HG02571 (cell line): ENCODE measurements at regions not wholly inside any gene's neighbourhood (a gene's known extent, or its start where the extent isn't known, plus 50 kb on each side); places are given as distances from the start of the nearest gene placed in this dataset.

Source experiments
- ATAC-seq: cut with Tn5 transposase; IDR thresholded peaks from one replicate; pipeline ENCODE4 v1.9.1; 2021; ENCODE audit warnings: mild to moderate bottlenecking, moderate library complexity; ENCODE audit not compliant: unreplicated experiment

- no peak for ATAC-seq
Measured at GRCh38 chr10:43964486-43964885, 315.8 kb upstream of the ZNF32 start.

DNA sequence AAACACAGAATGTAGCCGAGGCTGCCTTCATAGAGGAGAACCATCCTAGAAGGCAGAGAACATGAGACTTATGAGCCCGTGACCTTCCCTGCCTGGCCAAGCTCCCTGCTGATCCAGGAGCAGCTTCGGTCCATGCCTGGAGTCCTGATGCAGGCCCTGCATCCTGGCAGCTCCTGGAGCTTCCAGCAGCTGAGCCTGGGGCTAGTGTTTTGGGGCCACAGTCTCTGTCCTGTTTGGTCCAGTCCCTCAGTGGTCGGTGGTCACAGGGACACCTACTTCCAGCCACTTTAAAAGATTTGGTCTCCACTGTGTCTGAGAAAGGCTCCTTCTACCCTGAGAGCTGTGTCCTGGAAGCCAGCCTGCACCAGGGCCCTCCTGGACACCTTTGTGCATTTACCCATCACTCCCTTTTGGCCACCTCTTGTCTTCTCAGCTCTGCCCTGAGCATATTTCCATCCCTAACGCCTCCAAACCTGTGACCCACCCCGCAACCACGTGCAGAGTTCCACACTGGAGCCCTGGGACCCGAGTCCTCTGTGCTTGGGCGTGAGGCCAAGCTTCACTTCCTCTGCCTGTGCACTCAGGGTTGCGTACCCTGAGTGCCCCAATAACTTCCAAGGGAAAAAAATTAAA is 315.2 kb upstream of the ZNF32 start:
- no peak for ATAC-seq

DNA sequence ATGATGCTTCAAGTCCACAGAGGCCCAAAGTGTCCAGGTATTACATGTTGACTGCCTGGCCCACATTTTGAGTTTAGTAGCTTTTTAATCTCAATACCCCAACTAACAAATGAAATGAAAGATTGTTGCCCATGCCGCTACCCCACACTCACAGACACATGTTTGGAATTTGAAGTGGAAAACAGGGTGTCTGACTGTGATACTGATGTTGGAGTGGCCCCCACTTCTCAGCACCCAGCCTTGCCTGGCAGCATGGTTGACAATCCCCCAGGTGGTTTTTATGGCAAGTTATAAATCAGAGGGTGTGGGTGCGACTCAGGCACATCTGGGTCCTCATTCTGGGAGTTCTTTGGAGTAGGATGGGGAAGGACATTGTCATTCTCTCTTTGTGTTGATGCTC is 314.7 kb upstream of the ZNF32 start:
- ATAC-seq, result no peak

DNA sequence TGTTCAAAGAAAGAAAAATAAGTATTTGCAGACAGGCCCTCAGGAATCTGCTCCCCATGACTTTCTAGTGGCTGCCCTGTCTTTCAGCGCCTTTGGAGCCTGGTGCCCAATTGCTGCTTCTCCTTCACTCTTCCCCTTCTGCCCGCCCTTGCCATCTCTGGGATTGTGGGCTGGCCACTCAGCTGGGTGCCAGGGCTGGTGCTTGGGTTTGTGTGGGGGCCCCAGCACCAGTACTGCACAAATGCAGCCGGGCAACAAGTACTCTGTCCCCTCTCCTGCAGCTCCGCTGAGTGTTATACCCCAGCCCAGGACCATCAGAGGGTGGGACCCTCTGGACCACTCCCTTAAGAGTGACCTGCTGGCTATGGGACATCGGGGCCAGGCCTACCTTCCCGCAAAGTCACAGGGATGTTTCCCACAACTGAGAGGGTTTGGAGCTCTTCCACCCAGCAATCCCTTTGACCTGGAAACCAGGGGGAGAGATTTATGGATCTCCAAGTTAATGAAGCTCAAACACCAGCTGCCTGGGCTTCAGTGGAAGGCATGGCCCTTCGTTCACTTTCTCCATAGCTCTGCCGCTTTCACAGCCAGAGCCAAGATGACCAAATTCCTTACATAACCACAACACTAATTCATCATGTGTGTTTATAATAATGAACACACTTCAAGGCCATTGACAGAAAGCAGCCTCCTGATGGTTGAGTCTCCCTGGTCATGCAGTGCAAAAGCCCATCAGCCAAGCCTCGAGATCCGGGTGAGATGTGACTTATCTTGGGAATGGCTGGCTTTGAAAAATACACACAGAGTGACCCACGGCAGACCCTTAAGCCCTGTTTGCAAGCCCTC is 313.9 kb upstream of the ZNF32 start:
- no peak for ATAC-seq

GRCh38 chr10:43961523-43962345 is 313.1 kb upstream of the ZNF32 start:
- ATAC-seq, result no peak

DNA sequence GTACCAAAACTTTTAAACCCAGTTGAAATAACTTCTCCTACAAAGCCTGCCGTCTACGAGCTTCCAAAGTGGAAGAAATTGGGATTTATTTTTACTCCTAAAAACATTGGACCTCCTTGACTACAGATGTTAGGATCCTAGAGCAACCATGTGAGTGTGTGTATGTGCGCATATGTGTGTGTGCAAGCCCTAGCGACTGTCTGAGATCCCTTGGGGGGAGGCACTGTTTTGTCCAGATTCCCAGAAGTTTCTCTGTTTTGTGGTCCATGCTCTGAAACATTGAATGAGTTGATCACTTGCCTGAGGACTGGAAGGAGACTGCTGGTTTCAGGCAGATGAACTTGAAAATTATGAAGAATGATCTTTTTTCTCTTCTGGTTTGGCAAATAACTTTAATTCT is 312.3 kb upstream of the ZNF32 start:
- no peak for ATAC-seq

GRCh38 chr10:43960477-43960876 is 311.8 kb upstream of the ZNF32 start:
- ATAC-seq, result no peak

GRCh38 chr10:43960135-43960415 is 311.4 kb upstream of the ZNF32 start:
- ATAC-seq, result no peak

- ATAC-seq, result no peak
Measured at GRCh38 chr10:43959364-43960134, 310.9 kb upstream of the ZNF32 start.

DNA sequence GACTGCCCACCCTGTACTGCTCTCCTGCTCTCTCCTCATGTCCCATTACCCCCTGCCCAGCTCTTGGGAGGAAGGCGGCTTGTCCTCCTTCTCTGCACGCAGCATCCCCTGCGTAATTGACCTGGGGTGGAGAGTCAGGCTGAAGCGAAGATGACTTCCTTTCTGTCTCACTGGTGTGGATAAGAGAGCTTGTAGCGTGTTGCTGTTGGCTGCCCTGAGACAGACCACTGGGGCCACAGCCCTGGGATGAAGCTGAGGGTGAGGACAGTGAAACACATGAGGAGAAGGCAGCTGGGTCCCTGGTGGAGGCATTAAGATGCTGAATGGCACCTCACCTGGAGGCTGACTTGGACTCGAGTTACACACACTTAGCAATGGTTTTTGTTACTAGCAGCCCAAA is 310.3 kb upstream of the ZNF32 start:
- no peak for ATAC-seq

- ATAC-seq, result no peak
Measured at GRCh38 chr10:43958071-43958432, 309.4 kb upstream of the ZNF32 start.

GRCh38 chr10:43957267-43958070 is 308.8 kb upstream of the ZNF32 start:
- ATAC-seq, result no peak

DNA sequence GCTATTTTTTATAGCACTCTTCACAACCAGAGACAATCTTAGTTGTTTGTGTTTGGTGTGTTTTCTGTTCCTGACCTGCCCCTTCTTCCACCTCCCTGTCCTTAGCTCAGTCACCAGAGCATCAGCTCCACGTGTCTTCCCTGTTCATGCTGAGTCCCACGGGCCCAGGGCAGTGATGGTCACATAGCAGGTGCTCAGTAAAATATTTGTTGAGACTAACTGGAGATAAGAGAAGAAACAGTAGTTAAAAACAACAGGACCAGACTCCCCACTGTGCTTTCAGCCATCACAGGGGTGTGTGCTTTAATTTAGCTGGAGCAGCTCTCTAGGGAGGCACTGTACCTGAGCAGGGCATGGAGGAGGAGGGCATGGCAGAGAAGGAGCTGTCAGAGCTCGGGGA is 307.3 kb upstream of the ZNF32 start:
- no peak for ATAC-seq

DNA sequence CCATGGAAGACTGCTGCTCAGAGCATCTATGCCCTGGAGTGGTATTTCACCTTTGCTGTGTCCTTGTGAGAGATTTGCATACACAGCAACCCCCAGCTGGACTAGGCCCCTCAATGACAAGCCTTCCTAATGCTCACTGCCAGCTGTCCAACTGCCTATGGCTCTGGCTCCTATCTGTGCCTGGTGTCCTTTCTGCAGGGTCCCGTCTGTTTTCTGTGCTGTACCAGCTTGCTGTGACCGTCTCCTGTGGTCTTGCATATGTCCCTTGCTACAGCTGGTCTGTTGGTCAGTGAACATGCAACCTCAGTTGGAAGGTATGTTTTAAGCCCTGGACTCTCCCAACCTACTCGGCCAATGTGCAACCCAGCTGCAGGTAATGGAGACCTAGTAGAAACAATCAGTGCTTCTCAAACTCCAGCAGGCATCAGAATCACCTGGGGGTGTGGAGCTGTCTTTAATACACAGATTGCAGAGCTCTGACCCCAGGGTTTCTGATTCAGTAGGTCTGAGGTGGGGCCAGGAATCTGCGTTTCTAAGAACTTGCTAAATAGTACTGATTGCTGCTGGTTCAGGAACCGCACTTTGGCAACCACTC is 306.4 kb upstream of the ZNF32 start:
- no peak for ATAC-seq

- ATAC-seq, result no peak
Measured at GRCh38 chr10:43953672-43954071, 305.0 kb upstream of the ZNF32 start.

DNA sequence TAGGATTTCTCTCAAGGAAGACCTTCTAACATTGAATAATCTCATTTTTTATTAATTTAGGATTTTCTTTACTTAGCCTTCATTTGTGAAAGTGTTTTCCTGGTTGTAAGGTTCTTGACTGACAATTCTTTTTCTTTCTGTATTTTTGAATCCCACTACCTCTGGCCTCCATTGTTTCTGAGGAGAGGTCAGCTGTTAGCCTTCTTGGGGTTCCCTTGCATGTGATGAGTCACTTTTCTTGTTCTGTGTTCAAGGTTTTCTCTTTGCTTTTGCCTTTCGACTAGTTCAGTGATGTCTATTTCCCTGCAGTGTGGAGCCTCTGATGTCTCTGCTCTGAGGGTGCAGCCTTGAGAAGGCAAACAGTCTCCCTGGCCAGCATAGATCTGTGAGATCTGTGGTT is 304.1 kb upstream of the ZNF32 start:
- ATAC-seq, result no peak

GRCh38 chr10:43949351-43949750 is 300.7 kb upstream of the ZNF32 start:
- no peak for ATAC-seq

DNA sequence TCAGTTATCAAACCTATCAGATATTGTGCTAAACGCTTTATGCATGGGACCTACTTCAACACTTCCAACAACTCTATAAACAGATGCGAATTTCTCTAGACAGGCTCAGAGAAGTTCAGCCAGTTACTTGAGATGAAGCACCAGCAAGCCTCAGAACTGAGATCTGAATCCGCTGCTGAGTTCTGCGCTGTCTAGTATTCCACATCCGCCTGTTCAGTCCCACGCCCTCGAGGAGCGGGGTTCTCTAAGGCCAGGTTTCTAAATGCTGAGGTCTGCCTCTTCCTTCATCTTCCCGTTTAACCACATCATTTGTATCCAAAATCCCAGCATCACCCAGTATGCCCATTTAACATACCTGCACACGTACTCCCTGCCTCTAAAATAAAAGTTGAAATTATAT is 297.8 kb upstream of the ZNF32 start:
- no peak for ATAC-seq

GRCh38 chr10:43945908-43946307 is 297.2 kb upstream of the ZNF32 start:
- ATAC-seq, result no peak

DNA sequence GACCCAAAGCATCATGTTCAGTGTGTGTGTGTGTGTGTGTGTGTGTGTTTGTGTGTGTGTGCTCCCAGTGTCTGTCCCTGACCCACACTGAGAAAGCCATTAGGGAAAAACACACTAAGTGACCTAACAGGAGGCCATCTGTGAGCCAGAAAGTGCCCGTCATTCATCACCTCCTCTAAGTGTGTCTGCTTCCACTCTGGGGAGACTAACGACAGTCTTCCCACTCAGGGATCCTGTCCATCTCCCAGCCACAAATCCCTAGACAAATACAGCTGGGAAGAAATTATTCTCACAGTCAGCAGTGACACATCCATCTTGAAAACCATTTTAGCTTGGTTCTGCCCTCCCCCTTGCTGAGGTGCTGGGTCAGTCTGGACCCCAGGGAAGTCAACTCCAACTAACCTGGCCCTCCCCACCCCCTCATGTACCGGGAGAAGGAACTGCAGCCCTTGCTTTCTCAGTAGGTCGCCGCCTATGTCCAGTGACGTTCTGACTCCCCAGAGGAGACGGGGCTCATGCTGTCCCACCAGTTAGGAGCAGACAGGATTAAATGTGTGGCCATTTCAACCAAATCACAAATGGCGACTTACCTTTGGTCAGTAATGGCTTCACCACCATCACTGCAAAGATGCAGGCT is 296.5 kb upstream of the ZNF32 start:
- no peak for ATAC-seq
